WERI-Rb-1 (cell line): ENCODE measurements at regions not wholly inside any gene's neighbourhood (a gene's known extent, or its start where the extent isn't known, plus 50 kb on each side); places are given as distances from the start of the nearest gene placed in this dataset.
"Not testable (repeated sequence)": the region's sequence is repeated elsewhere in the genome, so short reads cannot be mapped to it uniquely, and the experiment has no call there.

ENCODE experiments used
- DNase-seq: peaks from one replicate; pipeline ENCODE4 v3.0.0-alpha.2; 2020
- H3K27ac ChIP-seq: fragments of 250-450 bp; sonication (Bioruptor Pico); 2 replicates; pipeline ENCODE4 v1.5.1; 2020; ENCODE audit warnings: mild to moderate bottlenecking, moderate library complexity
- H3K27me3 ChIP-seq: fragments of 250-450 bp; sonication (Bioruptor Pico); 2 replicates; pipeline ENCODE4 v1.5.1; 2021; ENCODE audit warnings: mild to moderate bottlenecking, low read depth, moderate library complexity; ENCODE audit not compliant: insufficient read depth, severe bottlenecking
- H3K36me3 ChIP-seq: fragments of 250-450 bp; sonication (Bioruptor Pico); 2 replicates; pipeline ENCODE4 v1.5.1; 2020; ENCODE audit warnings: mild to moderate bottlenecking, moderate library complexity
- H3K4me3 ChIP-seq: 2 replicates; pipeline ENCODE4 v1.5.1; 2011; ENCODE audit warnings: low read depth, mild to moderate bottlenecking, control low read depth, low read length
- H3K9me3 ChIP-seq: fragments of 250-450 bp; sonication (Bioruptor Pico); 2 replicates; pipeline ENCODE4 v1.5.1; 2021; ENCODE audit warnings: mild to moderate bottlenecking, moderate library complexity; ENCODE audit not compliant: severe bottlenecking
- TF ChIP-seq, protein P1 (sequence below): IDR thresholded peaks from 2 replicates; pipeline ENCODE4 v1.5.1; 2011; ENCODE audit warnings: low read depth, mild to moderate bottlenecking, control low read depth, inconsistent platforms, low read length

DNA sequence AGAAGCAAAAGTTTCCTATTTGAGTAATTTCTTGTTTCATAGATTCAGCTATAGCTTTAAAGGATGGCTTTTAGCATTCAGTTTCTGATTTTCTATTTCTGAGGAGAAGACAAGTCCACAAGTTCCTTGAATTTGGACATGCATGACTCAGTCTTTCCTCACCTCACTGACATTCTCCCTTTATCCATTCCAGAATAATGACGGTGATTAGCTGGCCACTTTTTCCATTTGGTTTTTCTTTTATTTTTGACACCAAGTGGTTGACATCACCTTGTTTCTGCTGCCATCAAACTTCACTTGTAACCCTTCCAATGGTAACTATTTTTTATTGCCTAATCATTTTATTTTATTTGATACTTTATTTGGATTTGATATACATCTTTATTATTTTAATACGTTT is 404.4 kb upstream of the KCNMB2 start:
- Histone ChIP-seq H3K36me3 (no peaks in the 10 kb centered on the region), H3K27ac (no peak overlapping the region), H3K27me3 (no peaks in the 10 kb centered on the region), H3K4me3 (no peak overlapping the region), H3K9me3 (no peaks in the 10 kb centered on the region)
- DNase-seq, result no peak
- TF ChIP-seq, protein P1, sequence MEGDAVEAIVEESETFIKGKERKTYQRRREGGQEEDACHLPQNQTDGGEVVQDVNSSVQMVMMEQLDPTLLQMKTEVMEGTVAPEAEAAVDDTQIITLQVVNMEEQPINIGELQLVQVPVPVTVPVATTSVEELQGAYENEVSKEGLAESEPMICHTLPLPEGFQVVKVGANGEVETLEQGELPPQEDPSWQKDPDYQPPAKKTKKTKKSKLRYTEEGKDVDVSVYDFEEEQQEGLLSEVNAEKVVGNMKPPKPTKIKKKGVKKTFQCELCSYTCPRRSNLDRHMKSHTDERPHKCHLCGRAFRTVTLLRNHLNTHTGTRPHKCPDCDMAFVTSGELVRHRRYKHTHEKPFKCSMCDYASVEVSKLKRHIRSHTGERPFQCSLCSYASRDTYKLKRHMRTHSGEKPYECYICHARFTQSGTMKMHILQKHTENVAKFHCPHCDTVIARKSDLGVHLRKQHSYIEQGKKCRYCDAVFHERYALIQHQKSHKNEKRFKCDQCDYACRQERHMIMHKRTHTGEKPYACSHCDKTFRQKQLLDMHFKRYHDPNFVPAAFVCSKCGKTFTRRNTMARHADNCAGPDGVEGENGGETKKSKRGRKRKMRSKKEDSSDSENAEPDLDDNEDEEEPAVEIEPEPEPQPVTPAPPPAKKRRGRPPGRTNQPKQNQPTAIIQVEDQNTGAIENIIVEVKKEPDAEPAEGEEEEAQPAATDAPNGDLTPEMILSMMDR, result no peak

DNA sequence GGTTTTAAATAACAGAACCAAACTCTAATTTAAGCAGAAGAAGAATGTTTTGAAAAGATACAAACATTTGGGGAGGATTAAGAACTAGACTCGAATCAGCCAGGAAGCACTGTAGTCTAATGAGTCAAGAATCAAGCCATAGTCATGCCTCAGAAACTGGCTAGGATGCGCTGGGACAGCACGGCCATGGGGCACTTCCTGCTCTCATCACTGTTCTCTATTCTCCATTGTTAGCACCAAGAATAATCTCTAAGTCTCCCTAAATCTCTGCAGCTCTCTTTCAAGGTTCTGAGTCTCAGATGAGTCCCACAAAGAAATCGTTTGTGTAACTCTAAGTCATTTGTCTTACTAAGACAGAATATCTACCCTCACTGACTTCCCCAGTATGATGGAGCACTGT is 399.0 kb upstream of the KCNMB2 start:
- Histone ChIP-seq H3K36me3 (no peaks in the 10 kb centered on the region), H3K4me3 (no peak overlapping the region), H3K27me3 (no peaks in the 10 kb centered on the region), H3K9me3 (no peaks in the 10 kb centered on the region), H3K27ac (no peak overlapping the region)
- DNase-seq, result no peak
- TF ChIP-seq, protein P1, result no peak

DNA sequence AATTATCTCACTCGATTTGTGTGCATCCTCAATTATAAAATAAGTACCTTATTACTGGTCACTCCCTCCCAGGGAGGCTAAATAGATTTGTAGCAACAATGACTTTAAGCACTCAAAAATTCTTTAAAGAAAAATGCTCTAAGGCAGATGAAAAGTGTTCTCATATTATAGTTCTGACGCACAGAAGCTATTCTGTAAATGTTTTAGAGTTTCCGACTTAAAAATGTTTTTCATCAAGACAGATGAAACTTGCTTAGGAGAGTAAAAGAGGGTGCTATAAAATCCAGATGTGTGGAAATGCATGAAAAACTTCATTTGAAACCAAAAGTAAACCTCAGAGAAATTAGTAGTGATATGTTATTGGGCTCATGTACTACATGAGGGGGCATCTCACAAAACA is 398.4 kb upstream of the KCNMB2 start:
- Histone ChIP-seq H3K36me3 (no peaks in the 10 kb centered on the region), H3K27me3 (no peaks in the 10 kb centered on the region), H3K9me3 (no peaks in the 10 kb centered on the region), H3K27ac (no peak overlapping the region), H3K4me3 (no peak overlapping the region)
- DNase-seq, result no peak
- TF ChIP-seq, protein P1, result no peak

DNA sequence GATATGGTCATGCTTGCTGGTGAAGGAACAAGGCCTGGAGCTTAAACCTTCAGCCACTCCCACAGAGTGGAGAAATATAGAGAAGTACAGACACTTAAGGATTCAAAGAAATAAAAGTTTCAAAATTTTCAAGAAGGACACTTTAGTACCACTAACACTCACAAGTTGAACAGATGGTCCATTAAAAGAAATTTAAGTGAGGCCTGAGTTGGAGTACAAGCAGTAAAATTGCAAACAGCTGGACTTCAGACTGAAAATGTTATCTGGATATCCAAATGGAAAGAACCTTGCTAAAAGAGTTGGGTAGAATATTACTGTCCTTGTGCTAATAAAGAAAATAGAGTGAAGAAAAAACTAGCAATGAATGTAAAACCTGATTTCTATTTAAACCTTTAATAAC is 397.1 kb upstream of the KCNMB2 start:
- Histone ChIP-seq H3K27ac (no peak overlapping the region), H3K27me3 (no peaks in the 10 kb centered on the region), H3K4me3 (no peak overlapping the region), H3K36me3 (no peaks in the 10 kb centered on the region), H3K9me3 (no peaks in the 10 kb centered on the region)
- no peak for DNase-seq
- TF ChIP-seq, protein P1, result no peak

DNA sequence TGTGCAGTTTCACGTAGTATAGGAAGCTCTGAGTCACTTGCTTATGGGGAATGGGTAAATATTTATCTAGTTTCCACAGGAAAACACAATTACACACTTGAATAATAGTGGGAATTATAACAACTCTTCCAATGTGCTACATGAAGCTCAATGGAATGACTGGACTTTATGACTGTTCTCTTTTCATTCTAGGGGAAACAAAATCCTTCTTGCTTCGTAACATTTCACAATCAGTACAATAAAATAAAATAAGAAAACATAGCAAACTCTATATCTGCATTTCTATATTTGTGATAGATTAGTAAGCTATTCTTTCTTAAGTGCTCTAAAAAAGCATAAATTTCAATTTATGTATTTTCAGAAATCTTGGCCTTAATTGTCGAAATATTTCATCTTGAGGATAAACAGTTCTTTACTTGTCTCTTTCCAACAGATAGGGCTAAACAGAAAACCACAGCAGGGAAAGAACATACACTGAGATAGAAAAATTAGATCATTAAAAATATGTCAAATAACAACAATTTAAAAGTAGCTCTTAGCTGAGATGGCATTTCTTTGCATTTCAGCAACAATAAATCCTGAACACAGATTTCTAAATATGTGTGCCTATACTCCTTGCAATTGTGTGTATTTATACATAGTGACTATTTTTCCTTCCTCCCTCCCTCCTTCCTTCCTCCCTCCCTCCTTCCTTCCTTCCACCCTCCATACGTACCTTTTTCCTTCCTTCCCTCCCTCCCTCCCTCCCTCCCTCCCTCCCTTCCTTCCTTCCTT is 395.5 kb upstream of the KCNMB2 start:
- Histone ChIP-seq H3K9me3 (no peaks in the 10 kb centered on the region), H3K36me3 (no peaks in the 10 kb centered on the region), H3K4me3 (no peak overlapping the region), H3K27me3 (no peaks in the 10 kb centered on the region), H3K27ac (no peak overlapping the region)
- TF ChIP-seq, protein P1, result no peak
- DNase-seq, result no peak

DNA sequence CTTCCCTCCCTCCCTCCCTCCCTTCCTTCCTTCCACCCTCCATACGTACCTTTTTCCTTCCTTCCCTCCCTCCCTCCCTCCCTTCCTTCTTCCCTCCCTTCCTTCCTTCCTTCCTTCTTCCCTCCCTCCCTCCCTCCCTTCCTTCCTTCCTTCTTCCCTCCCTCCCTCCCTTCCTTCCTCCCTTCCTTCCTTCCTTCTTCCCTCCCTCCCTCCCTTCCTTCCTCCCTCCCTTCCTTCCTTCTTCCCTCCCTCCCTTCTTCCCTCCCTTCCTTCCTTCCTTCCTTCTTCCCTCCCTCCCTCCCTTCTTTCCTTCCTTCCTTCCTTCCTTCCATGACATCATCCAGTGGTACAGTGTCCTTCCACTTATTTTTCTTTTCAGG is 394.9 kb upstream of the KCNMB2 start:
- H3K36me3 ChIP-seq, H3K9me3 ChIP-seq, H3K27me3 ChIP-seq, H3K27ac ChIP-seq, H3K4me3 ChIP-seq, DNase-seq: not testable (repeated sequence)
